VCaP (cell line): ENCODE measurements at regions not wholly inside any gene's neighbourhood (a gene's known extent, or its start where the extent isn't known, plus 50 kb on each side); places are given as distances from the start of the nearest gene placed in this dataset.

ENCODE experiments used
- H3K27ac ChIP-seq: fragments of 450-650 bp; 2 replicates; pipeline ENCODE4 v1.5.1; 2017
- CTCF ChIP-seq: fragments of 450-650 bp; conservative IDR thresholded peaks from 2 replicates; pipeline ENCODE4 v1.5.1; 2017; ENCODE audit warnings: mild to moderate bottlenecking, moderate library complexity

- no peak for TF ChIP-seq CTCF
- H3K27ac ChIP-seq: no peak overlapping the region
These were observed 199.6 kb upstream of the LRP1B start for GRCh38 chr2:142330458-142330857.

GRCh38 chr2:142325870-142326269 lies 195.1 kb upstream of the LRP1B start:
- H3K27ac ChIP-seq: no peak overlapping the region
- TF ChIP-seq CTCF: no peak

GRCh38 chr2:142323206-142323605 lies 192.4 kb upstream of the LRP1B start:
- TF ChIP-seq CTCF: no peak
- H3K27ac ChIP-seq: no peak overlapping the region; the same call in 1 of the 2 replicates

- TF ChIP-seq CTCF: no peak
- no peak overlapping the region for H3K27ac ChIP-seq
These were observed 191.0 kb upstream of the LRP1B start for GRCh38 chr2:142321706-142322280.

- no peak overlapping the region for H3K27ac ChIP-seq
- TF ChIP-seq CTCF: no peak
These were observed 189.3 kb upstream of the LRP1B start for GRCh38 chr2:142320067-142320466.

- no peak for TF ChIP-seq CTCF
These were observed 185.2 kb upstream of the LRP1B start for GRCh38 chr2:142316049-142316448.

GRCh38 chr2:142315346-142315745 lies 184.5 kb upstream of the LRP1B start:
- no peak for TF ChIP-seq CTCF
- no peak overlapping the region for H3K27ac ChIP-seq

More at GRCh38 chr2:142316049-142316448, 185.2 kb upstream of the LRP1B start:
- no peak overlapping the region for H3K27ac ChIP-seq
